ENCODE measurements at regions not wholly inside any gene's neighbourhood (a gene's known extent, or its start where the extent isn't known, plus 50 kb on each side); places are given as distances from the start of the nearest gene placed in this dataset.

DNA sequence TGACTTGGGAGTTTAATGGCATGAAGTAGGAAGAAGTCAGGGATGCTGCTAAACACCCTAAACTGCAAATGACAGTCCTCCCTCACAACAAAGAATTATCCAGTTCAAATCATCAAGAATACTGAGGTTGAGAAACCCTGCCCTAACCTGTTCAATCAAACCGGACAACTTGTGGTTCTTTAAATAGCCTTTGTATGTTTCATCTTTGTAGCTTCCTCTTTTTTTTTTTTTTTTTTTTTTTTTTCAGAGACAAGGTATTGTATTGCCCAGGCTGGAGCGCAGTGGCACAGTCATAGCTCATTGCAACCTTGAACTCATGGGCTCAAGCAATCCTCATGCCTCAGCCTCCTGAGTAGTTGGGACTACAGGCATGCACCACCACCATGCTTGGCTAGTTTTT, 52.5 kb upstream of the TTC29 start:
- DNase-seq (ENCODE audit: low read depth), result no peak

GRCh38 chr4:147003956-147004809, 58.5 kb upstream of the TTC29 start:
- DNase-seq (ENCODE audit: low read depth), result no peak

DNA sequence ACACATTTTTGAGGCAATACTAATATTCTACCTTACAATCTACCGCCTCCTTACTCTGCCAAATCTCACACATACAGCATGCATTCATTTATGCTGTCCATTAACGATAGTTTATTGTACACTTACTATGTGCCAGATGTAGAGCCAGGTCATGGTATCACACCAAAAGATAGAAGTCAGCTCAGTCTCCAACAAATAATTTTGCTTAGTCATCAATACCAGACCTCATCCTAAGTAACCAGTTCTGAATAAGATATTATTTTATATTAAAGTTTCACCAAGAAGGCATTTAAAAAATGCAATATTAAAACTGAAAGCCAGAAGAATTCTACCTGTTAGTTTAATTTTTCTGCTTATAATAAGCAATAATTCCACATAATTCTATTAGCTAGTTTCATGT, 60.6 kb upstream of the TTC29 start:
- DNase-seq (ENCODE audit: low read depth), result no peak

DNA sequence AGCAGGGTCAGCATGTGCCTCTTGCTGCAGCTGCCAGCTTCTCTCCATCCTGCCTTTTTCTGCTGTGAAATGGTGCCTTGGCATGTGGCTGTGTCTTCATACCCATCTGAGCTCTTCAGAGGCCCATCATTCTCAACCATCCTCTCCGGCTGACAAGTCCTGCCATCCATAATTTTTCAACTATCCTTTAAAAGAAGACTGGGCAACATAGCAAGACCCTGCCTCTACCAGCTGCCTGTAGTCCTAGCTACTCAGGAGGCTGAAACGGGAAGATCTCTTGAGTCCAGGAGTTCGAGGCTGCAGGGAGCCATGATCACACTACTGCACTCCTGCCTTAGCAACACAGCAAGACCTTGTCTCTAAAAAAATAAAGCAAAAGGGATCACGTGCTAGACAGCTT, 64.2 kb upstream of the TTC29 start:
- no peak for DNase-seq (ENCODE audit: low read depth)

DNA sequence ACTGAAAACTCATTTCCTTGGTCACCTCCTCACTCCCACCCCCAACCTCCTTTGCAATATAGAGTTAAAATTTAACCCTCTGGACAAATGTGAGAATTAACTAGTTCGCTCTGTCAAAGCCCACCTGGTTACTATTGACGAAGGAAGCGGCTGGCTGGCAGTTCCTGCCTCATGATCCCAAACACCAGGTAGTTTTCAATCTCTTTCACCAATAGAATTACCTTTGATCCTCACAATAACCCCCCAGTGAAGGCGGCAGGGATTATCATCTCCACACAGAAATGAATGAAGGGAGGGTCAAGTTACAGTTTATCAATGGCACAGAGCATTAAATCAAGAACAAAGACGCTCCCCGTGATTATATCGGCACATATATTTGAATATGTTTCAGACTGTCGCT, 65.7 kb upstream of the TTC29 start:
- no peak for DNase-seq (ENCODE audit: low read depth)

DNA sequence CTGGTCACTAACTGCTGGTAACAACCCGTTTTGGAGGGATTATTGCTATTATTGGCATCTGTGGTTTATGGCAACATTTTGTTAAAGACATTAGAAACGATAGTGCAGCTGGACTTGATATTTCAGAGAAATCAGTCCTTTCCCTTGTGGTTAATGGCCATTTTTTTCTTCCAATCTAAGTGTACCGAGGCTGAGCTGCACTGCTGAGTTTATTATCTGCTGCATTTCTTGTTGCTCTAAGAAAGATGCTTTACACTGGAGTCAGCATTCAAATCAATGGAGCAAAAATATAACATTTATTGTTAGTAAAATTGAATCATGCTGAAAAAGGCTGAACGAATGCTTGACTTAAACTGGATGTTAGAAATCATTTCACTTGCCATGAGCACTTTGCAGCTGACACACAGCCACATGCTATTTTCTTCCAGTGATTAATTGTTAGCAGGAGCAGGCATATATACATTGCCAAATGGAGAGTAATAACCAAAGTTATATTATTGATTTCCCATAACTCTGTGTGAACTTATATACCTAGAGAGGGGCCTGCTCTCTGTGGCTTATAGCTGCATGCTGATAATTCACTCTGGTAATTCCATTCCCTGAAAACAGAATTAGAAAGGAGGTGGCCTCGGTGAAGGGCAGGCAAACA, 66.5 kb upstream of the TTC29 start:
- no peak for DNase-seq (ENCODE audit: low read depth)

GRCh38 chr4:147014946-147015345, 69.3 kb upstream of the TTC29 start:
- no peak for DNase-seq (ENCODE audit: low read depth)

DNA sequence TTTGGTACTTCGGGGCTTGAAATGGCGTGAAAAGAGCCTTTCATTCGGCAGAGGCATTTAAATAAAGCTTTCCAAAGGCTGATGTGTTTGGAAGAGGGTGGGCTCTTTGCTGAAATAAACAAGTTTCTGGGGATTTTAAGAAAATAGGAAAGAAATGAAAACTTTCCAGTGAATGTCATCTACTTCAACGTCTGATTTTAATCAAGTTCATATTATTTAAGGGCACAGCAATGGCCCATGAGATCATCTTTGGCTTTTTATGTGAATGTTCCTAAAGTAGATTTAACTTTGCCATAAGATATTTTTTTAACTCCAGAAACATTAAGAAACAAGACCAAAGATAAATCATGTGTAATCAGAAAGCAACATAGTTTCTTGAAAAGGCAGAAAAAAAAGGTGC, 69.8 kb upstream of the TTC29 start:
- DNase-seq (ENCODE audit: low read depth), result peak; percentile 57

DNA sequence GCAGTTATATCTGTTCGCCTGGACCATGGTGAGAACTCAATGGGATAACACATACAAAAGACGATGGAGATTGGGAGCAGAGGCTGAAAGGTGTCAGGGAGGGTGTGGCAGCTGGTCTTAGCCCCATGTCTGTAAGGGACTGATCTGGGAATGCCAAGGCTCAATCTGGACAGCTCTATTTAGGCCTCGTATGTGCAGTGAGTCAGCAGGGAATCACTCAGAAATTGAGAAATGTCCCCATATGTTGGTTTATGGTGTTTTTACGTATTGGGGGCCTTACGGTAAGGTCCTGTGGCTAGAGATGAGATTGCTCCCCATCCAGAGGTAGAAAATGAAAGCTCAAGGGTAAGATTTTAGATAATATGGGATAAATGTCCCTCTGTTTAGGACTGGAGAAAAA, 71.4 kb upstream of the TTC29 start:
- peak; percentile 17 for DNase-seq (ENCODE audit: low read depth)

DNA sequence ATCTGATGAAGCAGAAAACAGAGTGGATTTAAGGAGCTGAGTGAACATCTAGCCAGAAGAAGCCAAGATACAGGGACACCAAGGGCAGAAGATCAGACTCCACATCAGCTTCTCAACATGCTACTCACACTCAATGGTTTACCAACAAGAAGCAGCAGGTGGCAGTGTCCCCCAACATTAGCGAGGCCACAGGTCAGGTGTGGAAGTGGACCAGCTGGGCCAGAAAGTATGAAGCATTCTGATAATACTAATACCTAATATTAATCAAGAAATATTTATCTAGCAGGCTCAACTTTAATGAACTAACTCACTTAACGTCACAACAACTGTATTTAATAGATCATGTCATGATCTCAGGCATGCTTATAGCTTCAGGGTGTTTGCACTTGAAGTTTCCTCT, 73.4 kb upstream of the TTC29 start:
- peak; percentile 64 for DNase-seq (ENCODE audit: low read depth)

DNA sequence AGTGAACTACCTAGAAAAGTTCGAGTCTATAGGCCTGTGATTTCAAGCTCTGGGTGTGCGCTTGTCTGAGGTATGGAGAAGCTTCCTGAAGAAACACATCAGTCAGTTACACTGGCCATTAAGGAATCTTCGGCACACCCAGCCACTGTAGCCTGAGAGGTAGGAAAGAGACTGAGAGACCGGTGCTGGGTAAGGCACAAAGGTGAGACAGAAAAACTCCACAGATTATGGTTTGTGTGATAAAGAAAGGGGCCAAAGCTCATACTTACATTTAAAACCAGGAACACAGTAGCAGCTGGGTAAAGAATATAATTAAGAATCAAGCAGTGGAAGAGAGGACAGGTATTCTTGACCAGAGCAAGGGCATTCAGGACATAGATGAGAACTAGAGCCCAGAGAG, 74.8 kb upstream of the TTC29 start:
- no peak for DNase-seq (ENCODE audit: low read depth)

GRCh38 chr4:147025042-147025441, 79.4 kb upstream of the TTC29 start:
- DNase-seq (ENCODE audit: low read depth), result no peak

- no peak for DNase-seq (ENCODE audit: low read depth)
Measured at GRCh38 chr4:147029296-147029695, 83.6 kb upstream of the TTC29 start.

GRCh38 chr4:147034372-147034771, 88.7 kb upstream of the TTC29 start:
- DNase-seq (ENCODE audit: low read depth), result peak; percentile 62

GRCh38 chr4:147037069-147037468, 91.4 kb upstream of the TTC29 start:
- no peak for DNase-seq (ENCODE audit: low read depth)

DNA sequence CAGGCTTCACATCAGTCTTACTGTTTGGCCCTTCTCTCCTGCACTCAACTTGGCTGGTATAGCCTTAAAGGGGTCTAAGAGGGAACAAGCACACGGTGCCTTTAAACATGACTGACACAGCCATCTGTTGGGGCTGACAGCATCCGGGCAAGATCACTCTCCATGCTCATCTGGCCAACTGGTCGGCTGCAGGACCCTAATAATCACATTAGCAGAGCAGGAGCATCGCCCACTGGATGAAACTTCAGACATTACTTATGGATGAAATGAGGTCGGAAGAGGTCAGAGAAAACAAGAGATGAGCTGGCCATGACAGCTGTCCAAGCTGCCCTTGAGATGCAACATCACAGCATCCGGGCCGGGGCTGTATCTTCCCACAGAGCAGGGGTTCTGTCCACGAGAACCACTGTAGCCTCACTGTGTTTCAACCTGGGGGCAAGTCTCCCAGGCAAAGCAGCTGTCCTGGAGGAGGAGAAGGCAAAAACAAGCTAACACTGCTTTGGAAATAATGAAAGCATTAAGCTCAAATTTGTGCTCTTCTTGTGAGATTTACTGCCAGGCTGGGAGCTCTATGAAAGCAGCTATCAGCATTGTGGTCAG, 94.4 kb upstream of the TTC29 start:
- DNase-seq (ENCODE audit: low read depth), result no peak

DNA sequence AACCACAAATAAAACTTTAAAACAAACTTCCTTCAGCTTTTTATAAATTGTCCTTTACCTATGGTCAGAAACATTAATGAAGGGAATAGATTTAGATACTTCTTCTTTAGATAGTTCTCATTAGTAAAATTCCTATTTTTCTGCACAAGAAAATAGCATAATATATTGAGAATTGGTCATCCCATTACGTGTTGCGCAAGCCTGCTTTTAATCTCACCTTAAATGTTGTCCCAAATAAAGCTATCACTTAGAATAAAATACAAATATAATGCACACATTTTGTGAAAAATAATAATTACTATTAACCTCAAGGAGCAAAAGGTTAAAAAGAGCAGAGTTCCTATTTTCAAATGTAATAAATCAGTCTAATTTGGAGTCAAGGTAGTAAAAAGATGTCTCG, 95.2 kb upstream of the TTC29 start:
- DNase-seq (ENCODE audit: low read depth), result no peak

- DNase-seq (ENCODE audit: low read depth), result no peak
Measured at GRCh38 chr4:147041376-147041775, 95.7 kb upstream of the TTC29 start.

- DNase-seq (ENCODE audit: low read depth), result no peak
Measured at GRCh38 chr4:147042046-147042445, 96.4 kb upstream of the TTC29 start.

DNA sequence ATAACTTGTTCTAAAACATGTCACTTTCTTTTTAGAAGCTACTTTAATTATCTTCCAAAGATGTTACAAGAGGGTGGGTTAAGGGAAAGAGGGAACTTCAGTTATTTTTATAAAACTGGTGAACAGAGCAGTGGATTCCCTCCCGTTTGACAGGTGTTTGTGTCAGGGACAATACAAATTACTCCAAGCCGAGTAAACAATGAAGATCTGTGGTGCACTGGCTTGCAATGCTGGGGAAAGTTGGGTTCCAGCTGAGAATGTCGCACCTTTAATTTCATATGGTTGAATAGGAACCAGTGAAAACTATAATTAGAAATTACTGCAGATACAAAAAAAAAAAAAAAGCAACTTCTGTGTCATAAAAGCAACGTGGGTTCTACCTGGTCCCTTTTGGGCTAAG, 98.6 kb upstream of the TTC29 start:
- no peak for DNase-seq (ENCODE audit: low read depth)

DNA sequence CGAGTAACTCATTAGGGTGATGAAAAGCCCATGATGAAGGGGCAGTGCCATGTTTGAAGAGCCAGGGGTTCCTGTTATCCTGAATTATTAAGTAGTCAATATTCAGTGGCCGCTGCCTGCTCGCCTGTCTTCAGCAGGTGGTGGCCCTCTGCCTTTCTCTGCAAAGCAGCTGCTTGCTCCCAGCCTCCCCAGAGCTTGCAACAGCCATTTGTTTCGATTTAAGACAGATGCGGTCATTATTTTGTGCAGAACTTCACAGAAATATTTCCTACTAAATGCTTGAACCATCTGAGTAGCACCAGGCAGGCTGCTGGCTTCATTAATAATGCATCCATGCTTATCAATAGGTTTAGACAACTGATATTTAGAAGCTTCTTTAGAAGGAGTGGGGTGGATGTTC, 104.3 kb upstream of the TTC29 start:
- DNase-seq (ENCODE audit: low read depth), result no peak

DNA sequence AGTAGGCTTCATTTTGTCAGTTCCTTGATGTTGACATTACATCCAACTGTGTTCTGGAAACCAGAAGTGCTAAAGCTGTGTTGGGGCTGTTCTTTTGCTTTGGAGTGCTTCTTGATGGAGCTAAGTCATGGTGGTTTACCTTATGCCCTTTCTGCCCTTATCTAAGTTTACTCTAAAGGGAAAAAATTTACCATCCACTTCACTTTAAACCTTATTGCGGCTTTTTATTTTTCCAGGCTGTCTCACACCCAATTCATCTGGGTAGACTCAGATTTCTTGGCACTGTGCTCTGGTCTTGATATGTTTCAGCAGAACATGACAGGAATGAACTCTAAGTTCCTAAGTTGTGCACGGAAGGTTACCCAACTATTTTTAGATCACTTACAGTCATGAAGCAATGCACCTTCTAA, 104.7 kb upstream of the TTC29 start:
- DNase-seq (ENCODE audit: low read depth), result peak; percentile 67

- DNase-seq (ENCODE audit: low read depth), result no peak
Measured at GRCh38 chr4:147052361-147052760, 106.7 kb upstream of the TTC29 start.
